Parathyroid adenoma (tissue), 2 donors: ENCODE measurements at regions not wholly inside any gene's neighbourhood (a gene's known extent, or its start where the extent isn't known, plus 50 kb on each side); places are given as distances from the start of the nearest gene placed in this dataset.

Experiments
- H2AFZ ChIP-seq: fragments of 300-600 bp; sonication (generic); one replicate; pipeline ENCODE4 v1.7.0; 2017; ENCODE audit warnings: antibody characterized with exemption, mild to moderate bottlenecking
- H3K27ac ChIP-seq: fragments of 300-600 bp; sonication (generic); one replicate; pipeline ENCODE4 v1.7.0; 2017
- H3K27me3 ChIP-seq: fragments of 300-600 bp; sonication (generic); one replicate; pipeline ENCODE4 v1.7.0; 2017; ENCODE audit warnings: low read length; ENCODE audit not compliant: control insufficient read depth, insufficient read depth
- H3K36me3 ChIP-seq: fragments of 300-600 bp; sonication (generic); one replicate; pipeline ENCODE4 v1.7.0; 2017; ENCODE audit warnings: low read length; ENCODE audit not compliant: control insufficient read depth, insufficient read depth
- H3K4me1 ChIP-seq: fragments of 300-600 bp; sonication (generic); one replicate; pipeline ENCODE4 v1.7.0; 2017; ENCODE audit warnings: control low read depth
- H3K4me2 ChIP-seq: fragments of 300-600 bp; sonication (generic); one replicate; pipeline ENCODE4 v1.7.0; 2017; ENCODE audit warnings: low read length
- H3K4me3 ChIP-seq: fragments of 300-600 bp; sonication (generic); one replicate; pipeline ENCODE4 v1.7.0; 2017; ENCODE audit warnings: low read depth, low read length
- H3K79me2 ChIP-seq: fragments of 300-600 bp; sonication (generic); one replicate; pipeline ENCODE4 v1.7.0; 2017; ENCODE audit warnings: control low read depth
- H3K9ac ChIP-seq: fragments of 300-600 bp; sonication (generic); one replicate; pipeline ENCODE4 v1.7.0; 2017; ENCODE audit warnings: mild to moderate bottlenecking
- H3K9me3 ChIP-seq: fragments of 300-600 bp; sonication (generic); one replicate; pipeline ENCODE4 v1.7.0; 2017; ENCODE audit warnings: low read length; ENCODE audit not compliant: control insufficient read depth
- CTCF ChIP-seq: fragments of 300-600 bp; sonication (generic); IDR thresholded peaks from one replicate; pipeline ENCODE4 v1.7.0; 2017; ENCODE audit warnings: antibody characterized with exemption, mild to moderate bottlenecking
- donor health status: primary hyperparathyroidism.

GRCh38 chr4:45580334-45580733 is 543.5 kb downstream of the GABRG1 start:
- H3K4me1 ChIP-seq = no peaks in the 10 kb centered on the region
- no peak overlapping the region for H3K4me2 ChIP-seq
- no peak for TF ChIP-seq CTCF
- H3K36me3 ChIP-seq = no peaks in the 10 kb centered on the region
- no peaks in the 10 kb centered on the region for H3K9me3 ChIP-seq
- no peak overlapping the region for H3K27ac ChIP-seq
- H3K4me3 ChIP-seq = no peak overlapping the region
- no peak overlapping the region for H3K9ac ChIP-seq
- H2AFZ ChIP-seq = no peak overlapping the region
- H3K27me3 ChIP-seq = no peaks in the 10 kb centered on the region
- H3K79me2 ChIP-seq = no peaks in the 10 kb centered on the region

- H3K79me2 ChIP-seq = no peaks in the 10 kb centered on the region
- H3K4me1 ChIP-seq = no peaks in the 10 kb centered on the region
- no peak for TF ChIP-seq CTCF
- H3K9ac ChIP-seq = no peak overlapping the region
- no peaks in the 10 kb centered on the region for H3K36me3 ChIP-seq
- no peak overlapping the region for H2AFZ ChIP-seq
- H3K27me3 ChIP-seq = no peaks in the 10 kb centered on the region
- H3K4me3 ChIP-seq = no peak overlapping the region
- H3K27ac ChIP-seq = no peak overlapping the region
- no peaks in the 10 kb centered on the region for H3K9me3 ChIP-seq
- H3K4me2 ChIP-seq = no peak overlapping the region
These were observed 545.0 kb downstream of the GABRG1 start for GRCh38 chr4:45578874-45579273.

GRCh38 chr4:45576275-45576674 is 547.6 kb downstream of the GABRG1 start:
- H3K9me3 ChIP-seq = no peaks in the 10 kb centered on the region
- H3K9ac ChIP-seq = no peak overlapping the region
- H3K4me2 ChIP-seq = no peak overlapping the region
- no peaks in the 10 kb centered on the region for H3K4me1 ChIP-seq
- H3K36me3 ChIP-seq = no peaks in the 10 kb centered on the region
- no peak overlapping the region for H3K4me3 ChIP-seq
- H3K79me2 ChIP-seq = no peaks in the 10 kb centered on the region
- no peak for TF ChIP-seq CTCF
- no peak overlapping the region for H2AFZ ChIP-seq
- H3K27ac ChIP-seq = no peak overlapping the region
- no peaks in the 10 kb centered on the region for H3K27me3 ChIP-seq

GRCh38 chr4:45569619-45570018 is 554.2 kb downstream of the GABRG1 start:
- H3K4me3 ChIP-seq = no peak overlapping the region
- H3K36me3 ChIP-seq = no peaks in the 10 kb centered on the region
- H3K4me2 ChIP-seq = no peak overlapping the region
- TF ChIP-seq CTCF = no peak
- H3K79me2 ChIP-seq = no peaks in the 10 kb centered on the region
- H2AFZ ChIP-seq = no peak overlapping the region
- H3K27me3 ChIP-seq = no peaks in the 10 kb centered on the region
- H3K4me1 ChIP-seq = no peaks in the 10 kb centered on the region
- no peak overlapping the region for H3K27ac ChIP-seq
- no peak overlapping the region for H3K9ac ChIP-seq
- no peaks in the 10 kb centered on the region for H3K9me3 ChIP-seq

GRCh38 chr4:45568694-45569093 is 555.2 kb downstream of the GABRG1 start:
- H3K27me3 ChIP-seq = no peaks in the 10 kb centered on the region
- H3K27ac ChIP-seq = no peak overlapping the region
- no peaks in the 10 kb centered on the region for H3K9me3 ChIP-seq
- no peak overlapping the region for H3K4me3 ChIP-seq
- H3K4me1 ChIP-seq = no peaks in the 10 kb centered on the region
- H3K4me2 ChIP-seq = no peak overlapping the region
- H3K36me3 ChIP-seq = no peaks in the 10 kb centered on the region
- TF ChIP-seq CTCF = no peak
- H2AFZ ChIP-seq = no peak overlapping the region
- H3K79me2 ChIP-seq = no peaks in the 10 kb centered on the region
- H3K9ac ChIP-seq = no peak overlapping the region
